ENCODE measurements at regions not wholly inside any gene's neighbourhood (a gene's known extent, or its start where the extent isn't known, plus 50 kb on each side); places are given as distances from the start of the nearest gene placed in this dataset.

- Histone ChIP-seq H3K4me3 (ENCODE audit: low read depth, low read length) (no peak overlapping the region), H3K27me3 (replicated peaks) (no peaks in the 10 kb centered on the region), H3K36me3 (replicated peaks) (no peaks in the 10 kb centered on the region), H3K27ac (no peak overlapping the region)
- no peak for TF ChIP-seq CTCF (IDR thresholded peaks at IDR 0.05; ENCODE audit: low read depth, low read length, missing control alignments)
- no peak for DNase-seq
- in situ Hi-C loops (cut with HindIII; ENCODE audit: low pct_ligation_motif_present, low sequenced_read_pairs) = no loop called here
These were observed 50.6 kb upstream of the ETV6 start for GRCh38 chr12:11598900-11599299.

Data from brain microvascular endothelial cell (primary cell).